ENCODE measurements at regions not wholly inside any gene's neighbourhood (a gene's known extent, or its start where the extent isn't known, plus 50 kb on each side); places are given as distances from the start of the nearest gene placed in this dataset.

- FAIRE-seq (no peak), DNase-seq (no peak)
- Histone ChIP-seq H3K27ac (ENCODE audit: low read depth in 2 of 2, low read length in 2 of 2) (no peak overlapping the region), H3K4me3 (ENCODE audit: low read length in 3 of 3) (no peak overlapping the region), H3K4me1 (ENCODE audit: control insufficient read depth in 2 of 3, insufficient read depth in 2 of 3, low read depth in 1 of 3, low read length in 3 of 3) (no peaks in the 10 kb centered on the region), H3K36me3 (ENCODE audit: control insufficient read depth in 2 of 3, insufficient read depth in 3 of 3, low read length in 3 of 3) (no peaks in the 10 kb centered on the region), H3K9ac (ENCODE audit: low read length in 3 of 3) (no peak overlapping the region), H3K27me3 (ENCODE audit: control insufficient read depth, insufficient read depth, low read length) (no peaks in the 10 kb centered on the region), H3K9me3 (ENCODE audit: control insufficient read depth in 2 of 3, insufficient read depth in 1 of 3, low read length in 3 of 3) (no peaks in the 10 kb centered on the region)
- TF ChIP-seq CTCF (IDR thresholded peaks at IDR 0.05; ENCODE audit: borderline replicate concordance, extremely low read depth, insufficient read depth): no peak
- intact Hi-C loops (cut with DNase I): no loop called here
Measured at GRCh38 chr3:76855451-76855850, 184.4 kb upstream of the ROBO2 start.

GRCh38 chr3:76859596-76859995 lies 180.3 kb upstream of the ROBO2 start:
- no peak overlapping the region for H3K4me3 ChIP-seq (ENCODE audit: low read length in 3 of 3)
- DNase-seq: no peak
- no peaks in the 10 kb centered on the region for H3K9me3 ChIP-seq (ENCODE audit: control insufficient read depth in 2 of 3, insufficient read depth in 1 of 3, low read length in 3 of 3)
- H3K36me3 ChIP-seq (ENCODE audit: control insufficient read depth in 2 of 3, insufficient read depth in 3 of 3, low read length in 3 of 3): no peaks in the 10 kb centered on the region
- intact Hi-C loops (cut with DNase I): no loop called here
- TF ChIP-seq CTCF (IDR thresholded peaks at IDR 0.05; ENCODE audit: borderline replicate concordance, extremely low read depth, insufficient read depth): no peak
- H3K27ac ChIP-seq (ENCODE audit: low read depth in 2 of 2, low read length in 2 of 2): no peak overlapping the region
- H3K27me3 ChIP-seq (ENCODE audit: control insufficient read depth, insufficient read depth, low read length): no peaks in the 10 kb centered on the region
- no peak overlapping the region for H3K9ac ChIP-seq (ENCODE audit: low read length in 3 of 3)
- FAIRE-seq: no peak
- peaks cover 0 to 2% (median 0%) of the 10 kb centered on the region in 3 donors for H3K4me1 ChIP-seq (ENCODE audit: control insufficient read depth in 2 of 3, insufficient read depth in 2 of 3, low read depth in 1 of 3, low read length in 3 of 3)

- H3K27me3 ChIP-seq (ENCODE audit: control insufficient read depth, insufficient read depth, low read length): no peaks in the 10 kb centered on the region
- no peak overlapping the region for H3K27ac ChIP-seq (ENCODE audit: low read depth in 2 of 2, low read length in 2 of 2)
- peaks cover 0 to 2% (median 0%) of the 10 kb centered on the region in 3 donors for H3K4me1 ChIP-seq (ENCODE audit: control insufficient read depth in 2 of 3, insufficient read depth in 2 of 3, low read depth in 1 of 3, low read length in 3 of 3)
- no peak overlapping the region for H3K4me3 ChIP-seq (ENCODE audit: low read length in 3 of 3)
- intact Hi-C loops (cut with DNase I): no loop called here
- no peaks in the 10 kb centered on the region for H3K9me3 ChIP-seq (ENCODE audit: control insufficient read depth in 2 of 3, insufficient read depth in 1 of 3, low read length in 3 of 3)
- FAIRE-seq (no peak), DNase-seq (no peak)
- no peak overlapping the region for H3K9ac ChIP-seq (ENCODE audit: low read length in 3 of 3)
- TF ChIP-seq CTCF (IDR thresholded peaks at IDR 0.05; ENCODE audit: borderline replicate concordance, extremely low read depth, insufficient read depth): no peak
- no peaks in the 10 kb centered on the region for H3K36me3 ChIP-seq (ENCODE audit: control insufficient read depth in 2 of 3, insufficient read depth in 3 of 3, low read length in 3 of 3)
Measured at GRCh38 chr3:76864355-76864754, 175.5 kb upstream of the ROBO2 start.

GRCh38 chr3:76866729-76867408 lies 173.0 kb upstream of the ROBO2 start:
- Histone ChIP-seq H3K9ac (ENCODE audit: low read length in 3 of 3) (no peak overlapping the region), H3K27ac (ENCODE audit: low read depth in 2 of 2, low read length in 2 of 2) (no peak overlapping the region), H3K4me1 (ENCODE audit: control insufficient read depth in 2 of 3, insufficient read depth in 2 of 3, low read depth in 1 of 3, low read length in 3 of 3) (peaks cover 0 to 2% (median 2%) of the 10 kb centered on the region in 3 donors), H3K9me3 (ENCODE audit: control insufficient read depth in 2 of 3, insufficient read depth in 1 of 3, low read length in 3 of 3) (no peaks in the 10 kb centered on the region), H3K27me3 (ENCODE audit: control insufficient read depth, insufficient read depth, low read length) (no peaks in the 10 kb centered on the region), H3K4me3 (ENCODE audit: low read length in 3 of 3) (no peak overlapping the region), H3K36me3 (ENCODE audit: control insufficient read depth in 2 of 3, insufficient read depth in 3 of 3, low read length in 3 of 3) (no peaks in the 10 kb centered on the region)
- intact Hi-C loops (cut with DNase I): no loop called here
- DNase-seq (peak in 2 of 5 donors; percentile 14 to 16), FAIRE-seq (no peak)
- TF ChIP-seq CTCF (IDR thresholded peaks at IDR 0.05; ENCODE audit: borderline replicate concordance, extremely low read depth, insufficient read depth): no peak
